ENCODE measurements at regions not wholly inside any gene's neighbourhood (a gene's known extent, or its start where the extent isn't known, plus 50 kb on each side); places are given as distances from the start of the nearest gene placed in this dataset. TPM values are rescaled to one million over a fixed set of nuclear protein-coding genes. Genes with fewer than 3 reads are reported as not detected.
"Not testable (repeated sequence)": the region's sequence is repeated elsewhere in the genome, so short reads cannot be mapped to it uniquely, and the experiment has no call there.

DNA sequence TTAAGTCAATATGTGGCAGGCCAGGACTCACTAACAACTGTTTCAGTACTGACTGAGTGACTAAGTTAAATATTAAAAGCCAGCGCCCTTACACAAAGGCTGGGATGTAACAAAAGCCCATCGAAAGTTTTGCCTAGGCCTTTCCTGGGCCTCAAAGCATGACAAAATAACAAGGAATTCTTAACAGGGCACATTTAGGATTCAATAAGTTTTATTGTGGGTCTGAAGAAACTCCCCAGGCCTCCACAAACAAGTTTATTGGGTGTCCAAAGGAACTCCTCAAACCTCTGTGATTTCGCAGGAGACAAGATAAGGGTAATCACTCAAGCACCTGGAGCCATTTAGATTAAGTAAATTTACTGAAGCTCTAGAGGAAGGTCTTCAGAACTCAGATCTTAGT lies 130.7 kb upstream of the SGCG start:
- no peak for DNase-seq (ENCODE audit: low spot score)

DNA sequence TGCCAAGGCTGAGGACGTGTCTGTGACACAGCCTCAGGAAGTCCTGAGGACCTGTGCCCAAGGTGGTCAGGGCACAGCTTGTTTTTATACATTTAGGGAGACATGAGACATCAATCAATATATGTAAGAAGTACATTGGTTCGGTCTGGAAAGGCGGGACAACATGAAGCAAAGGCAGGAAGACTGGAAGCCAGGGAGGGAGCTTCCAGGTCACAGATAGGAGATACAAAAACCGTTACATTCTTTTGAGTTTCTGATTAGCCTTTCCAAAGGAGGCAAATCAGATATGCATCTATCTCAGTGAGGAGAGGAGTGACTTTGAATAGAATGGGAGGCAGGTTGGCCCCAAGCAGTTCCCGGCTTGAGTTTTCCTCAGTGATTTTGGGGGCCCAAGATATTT lies 127.1 kb upstream of the SGCG start:
- DNase-seq (ENCODE audit: low spot score): not testable (repeated sequence)

DNA sequence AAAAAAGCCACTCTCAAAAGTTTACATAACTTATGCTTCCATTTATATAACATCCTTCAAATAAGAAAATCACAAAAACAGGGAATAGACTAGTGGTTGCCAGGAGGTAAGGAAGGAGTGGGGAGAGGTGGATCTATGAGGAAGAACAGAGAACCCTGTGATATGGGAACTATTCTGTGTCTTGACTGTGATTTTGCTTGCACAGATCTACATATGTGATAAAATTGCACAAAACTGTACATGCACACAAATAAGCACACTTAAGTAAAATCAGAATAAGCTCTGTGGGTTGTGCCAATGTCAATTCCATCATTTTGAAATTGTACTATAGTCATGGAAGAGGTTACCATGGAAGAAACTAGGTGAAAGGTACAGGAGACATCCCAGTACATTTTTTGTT lies 121.6 kb upstream of the SGCG start:
- DNase-seq (ENCODE audit: low spot score): no peak

DNA sequence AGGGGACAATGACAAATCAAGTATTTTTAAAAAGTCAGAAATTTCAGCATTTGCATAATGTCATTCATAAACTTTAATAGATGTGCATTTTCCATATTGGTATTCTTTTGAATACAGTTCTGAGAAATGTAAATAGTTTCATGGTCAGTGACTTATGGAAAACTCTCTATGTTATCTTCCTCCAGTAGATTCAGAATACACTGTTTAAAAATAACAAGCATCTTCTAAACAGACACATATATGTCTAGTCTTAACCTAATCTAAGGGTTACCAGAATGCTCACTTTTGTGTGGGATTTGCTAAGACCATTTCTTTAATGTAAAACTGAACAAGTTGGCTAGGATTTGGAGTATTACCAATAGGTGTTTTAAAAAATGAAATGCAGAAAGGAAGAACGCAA lies 119.8 kb upstream of the SGCG start:
- no peak for DNase-seq (ENCODE audit: low spot score)

DNA sequence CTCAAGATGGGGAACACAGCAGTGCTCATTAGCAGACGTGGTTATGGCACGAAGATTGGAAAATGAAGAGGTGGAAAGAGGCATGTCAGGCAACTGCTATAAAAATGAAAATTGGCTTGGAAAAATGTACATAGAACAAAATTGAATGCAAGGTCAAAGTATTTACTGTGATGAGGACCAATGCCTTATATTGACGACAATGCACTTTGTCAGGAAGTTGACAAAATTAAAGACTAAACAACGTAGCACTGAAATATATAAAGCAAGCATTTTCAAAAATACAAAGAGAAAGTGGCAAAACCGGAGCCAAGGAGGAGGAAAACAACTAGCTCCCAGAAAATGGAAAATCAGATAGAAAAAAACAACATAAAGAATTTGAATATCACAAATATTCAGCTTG lies 113.7 kb upstream of the SGCG start:
- DNase-seq (ENCODE audit: low spot score): no peak

DNA sequence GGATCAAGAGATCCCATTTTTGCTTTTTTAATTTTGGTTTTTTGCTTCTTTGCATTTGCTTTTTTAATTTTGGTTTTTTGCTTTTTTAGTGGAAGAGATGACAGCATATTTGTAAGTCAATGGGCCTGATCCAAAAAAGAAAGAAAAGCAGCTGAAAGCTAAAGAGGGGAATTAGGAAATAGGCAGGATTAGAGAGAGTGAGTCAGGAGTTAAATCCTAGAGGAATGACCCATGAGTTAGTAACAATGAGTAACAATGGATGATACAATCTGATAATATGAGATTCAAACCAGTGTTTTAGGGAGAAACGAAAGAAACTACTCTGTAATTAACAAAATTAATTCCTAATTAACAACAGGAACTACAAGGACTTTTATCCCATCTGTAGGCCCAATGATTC lies 111.2 kb upstream of the SGCG start:
- no peak for DNase-seq (ENCODE audit: low spot score)

DNA sequence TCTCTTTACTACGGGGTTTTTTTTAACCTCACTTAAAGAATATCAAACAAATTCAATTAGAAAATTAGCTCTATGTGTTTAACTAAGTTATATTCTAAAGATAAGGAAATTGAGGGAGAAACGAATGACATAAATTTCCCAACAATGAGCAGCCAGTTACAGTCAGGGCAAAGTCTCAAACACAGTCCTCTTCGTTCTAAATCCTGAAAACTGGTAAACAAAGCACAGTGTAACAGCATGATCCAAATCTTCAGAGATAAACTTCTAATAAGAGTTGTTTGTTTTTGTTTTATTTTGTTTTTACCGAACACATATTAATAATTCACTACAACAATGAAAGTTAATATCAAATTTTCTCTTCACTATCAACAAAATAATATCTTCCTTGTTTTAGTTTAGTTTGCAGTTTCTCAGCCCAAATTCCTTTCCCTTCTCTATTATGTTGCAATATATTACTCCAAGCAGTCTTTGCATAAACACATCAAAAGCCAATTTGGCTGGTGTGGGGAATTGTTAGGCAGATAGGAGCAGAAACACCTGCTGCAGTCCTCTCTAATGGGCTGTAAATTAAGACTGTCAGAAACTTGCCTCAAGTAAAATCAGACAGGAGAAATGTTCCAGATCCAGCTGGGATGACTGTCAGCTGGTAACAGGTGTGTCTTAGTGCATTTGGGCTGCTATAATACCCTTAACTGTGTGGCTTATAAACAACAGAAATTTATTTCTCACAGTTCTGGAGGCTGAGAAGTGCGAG lies 106.5 kb upstream of the SGCG start:
- no peak for DNase-seq (ENCODE audit: low spot score)

DNA sequence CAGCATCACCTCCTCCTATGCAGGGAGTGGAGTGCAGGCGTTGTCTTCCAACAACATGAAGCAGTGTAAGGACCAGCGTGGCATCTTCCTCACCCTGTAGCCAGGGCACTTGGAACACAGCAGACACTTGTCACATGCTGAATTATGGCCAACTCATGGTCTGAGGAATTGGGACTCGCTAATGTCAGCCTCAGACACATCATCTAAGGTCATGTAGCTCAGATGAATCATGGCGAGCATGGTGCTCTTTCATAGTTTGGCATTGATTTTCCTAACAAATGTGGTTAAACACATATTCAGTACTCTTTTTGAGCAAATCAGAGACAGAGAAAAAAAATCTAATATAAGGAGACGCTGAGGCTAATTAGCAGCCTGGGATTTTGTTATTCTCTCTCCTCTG lies 99.6 kb upstream of the SGCG start:
- DNase-seq (ENCODE audit: low spot score): no peak

DNA sequence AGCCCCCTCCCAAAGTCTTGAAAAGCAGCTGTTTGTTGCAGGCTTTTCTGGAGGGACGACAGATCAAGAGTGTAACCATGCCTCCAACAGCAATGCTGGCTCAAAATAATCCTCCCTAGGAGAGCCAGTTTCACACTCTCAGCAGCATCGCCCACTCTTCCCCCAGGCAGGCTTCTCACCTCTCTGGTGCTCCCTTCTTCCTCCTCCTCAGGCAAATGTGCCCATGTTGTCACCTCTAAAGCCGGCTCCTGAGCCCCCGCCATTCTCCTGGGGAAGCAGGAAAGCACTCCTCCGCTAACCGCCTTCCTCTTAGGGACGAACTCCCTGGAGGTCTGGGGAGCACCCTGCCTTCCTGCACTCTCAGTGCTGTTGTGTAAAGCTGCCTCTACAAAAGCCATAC lies 98.9 kb upstream of the SGCG start:
- DNase-seq (ENCODE audit: low spot score): no peak

DNA sequence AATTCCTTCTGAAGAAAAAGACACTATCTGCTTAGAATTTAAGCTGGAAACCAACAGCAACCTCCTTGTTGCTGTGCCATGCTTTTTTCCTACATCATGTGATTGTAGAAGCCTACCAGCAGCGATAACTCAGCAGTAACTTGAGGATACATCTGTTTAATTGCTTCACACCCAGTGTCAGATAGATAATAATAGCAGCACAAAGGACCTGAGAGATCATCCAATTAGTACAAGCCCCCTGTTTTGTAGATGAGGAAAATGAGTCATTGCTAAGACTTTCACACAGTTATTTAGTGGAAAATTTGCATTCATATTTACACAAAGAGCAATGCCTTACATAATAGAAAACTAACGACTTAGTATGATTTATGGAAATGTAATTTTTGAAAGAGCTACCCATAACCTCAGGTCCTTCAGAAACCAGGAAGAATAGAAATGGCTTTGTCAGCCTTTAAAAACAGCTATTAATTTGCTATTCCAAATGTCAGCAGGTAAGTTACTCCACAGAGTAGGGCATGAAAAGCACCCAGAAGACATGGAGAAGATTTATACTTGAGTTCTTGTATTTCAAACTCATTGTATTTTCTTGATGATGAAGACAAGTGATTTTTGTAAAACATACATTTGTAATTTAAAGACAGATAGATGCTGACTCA lies 93.7 kb upstream of the SGCG start:
- no peak for DNase-seq (ENCODE audit: low spot score)

DNA sequence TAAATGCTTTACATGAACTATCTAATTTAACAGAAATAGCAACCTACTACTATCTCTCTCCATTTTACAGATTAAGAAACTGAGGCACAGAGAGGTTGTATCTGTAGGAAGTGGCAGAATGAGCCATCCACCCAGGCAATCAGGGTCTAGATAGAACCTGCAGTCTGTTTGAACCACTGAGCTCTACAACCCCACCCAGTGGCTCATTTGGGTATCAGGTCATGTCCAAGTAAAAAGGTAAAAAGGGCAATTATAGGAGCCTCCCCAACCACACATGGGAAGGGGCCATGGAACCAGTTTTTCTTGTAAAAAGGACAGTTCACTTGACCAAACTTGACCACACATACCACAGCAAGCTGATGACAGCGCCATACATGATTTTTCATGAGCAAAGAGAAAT lies 92.9 kb upstream of the SGCG start:
- DNase-seq (ENCODE audit: low spot score): peak; percentile 63

DNA sequence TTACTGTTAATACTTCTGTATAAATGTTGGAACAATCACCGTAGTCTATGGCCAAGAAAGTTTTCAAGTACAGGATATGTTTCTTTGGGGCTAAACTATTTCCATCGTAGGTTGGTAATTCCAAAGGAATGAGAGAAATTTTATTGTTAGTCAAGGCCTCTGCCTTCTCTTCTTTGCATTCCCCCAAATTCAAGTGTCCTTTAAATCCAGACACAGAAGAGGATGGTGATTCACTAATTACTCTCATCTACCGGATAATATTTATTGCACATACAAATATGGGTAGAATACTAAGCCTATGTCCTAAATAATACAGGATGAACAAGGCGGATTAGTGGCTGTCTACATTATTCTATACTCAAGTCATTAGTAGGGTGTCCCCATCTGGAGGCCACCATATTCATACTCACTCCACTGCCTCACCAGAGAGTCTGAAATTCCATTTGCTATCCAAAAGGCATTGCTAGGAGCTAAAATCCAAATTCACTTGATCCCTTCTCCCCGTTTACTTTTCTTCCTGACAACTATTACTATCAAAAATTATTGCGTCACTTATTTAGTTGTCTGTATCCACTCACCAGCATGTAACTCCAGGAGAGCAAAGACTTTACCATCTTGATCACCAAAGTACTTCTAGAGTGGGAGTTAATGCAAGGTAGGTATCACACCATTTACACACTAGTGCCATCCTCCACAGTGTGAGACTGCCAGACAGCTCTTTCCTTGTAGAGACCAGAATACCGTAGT lies 82.4 kb upstream of the SGCG start:
- no peak for DNase-seq (ENCODE audit: low spot score)

DNA sequence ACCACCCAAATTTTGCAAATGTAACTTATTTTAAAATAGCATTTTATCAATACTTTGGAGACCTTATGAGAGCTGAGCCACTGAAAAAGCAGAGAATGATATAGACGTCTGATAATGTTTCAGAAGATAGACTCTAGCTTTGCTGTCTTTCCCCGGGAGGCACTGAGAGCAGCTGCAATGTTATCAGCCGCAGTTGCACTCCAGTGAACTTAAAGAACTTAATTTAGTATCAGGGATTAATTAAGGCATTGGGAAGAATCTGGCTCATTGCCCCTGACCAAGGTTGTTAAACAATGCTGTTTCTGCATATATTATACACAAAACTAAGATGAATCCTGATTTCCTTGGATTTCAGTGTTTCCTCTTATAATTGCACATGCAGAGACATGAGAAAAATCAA lies 75.7 kb upstream of the SGCG start:
- DNase-seq (ENCODE audit: low spot score): no peak

DNA sequence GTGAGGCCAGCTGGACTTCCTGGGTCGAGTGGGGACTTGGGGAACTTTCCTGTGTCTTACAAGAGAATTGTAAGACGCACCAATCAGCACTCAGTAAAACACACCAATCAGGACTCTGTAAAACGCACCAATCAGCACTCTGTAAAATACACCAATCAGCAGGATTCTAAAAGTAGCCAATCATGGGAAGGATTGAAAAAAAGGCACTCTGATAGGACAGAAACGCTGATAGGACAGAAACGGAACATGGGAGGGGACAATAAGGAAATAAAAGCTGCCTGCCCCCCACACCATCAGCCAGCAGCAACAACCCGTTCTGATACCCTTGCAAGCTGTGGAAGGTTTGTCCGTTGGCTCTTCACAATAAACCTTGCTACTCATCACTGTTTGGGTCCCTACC lies 73.1 kb upstream of the SGCG start:
- DNase-seq (ENCODE audit: low spot score): no peak

DNA sequence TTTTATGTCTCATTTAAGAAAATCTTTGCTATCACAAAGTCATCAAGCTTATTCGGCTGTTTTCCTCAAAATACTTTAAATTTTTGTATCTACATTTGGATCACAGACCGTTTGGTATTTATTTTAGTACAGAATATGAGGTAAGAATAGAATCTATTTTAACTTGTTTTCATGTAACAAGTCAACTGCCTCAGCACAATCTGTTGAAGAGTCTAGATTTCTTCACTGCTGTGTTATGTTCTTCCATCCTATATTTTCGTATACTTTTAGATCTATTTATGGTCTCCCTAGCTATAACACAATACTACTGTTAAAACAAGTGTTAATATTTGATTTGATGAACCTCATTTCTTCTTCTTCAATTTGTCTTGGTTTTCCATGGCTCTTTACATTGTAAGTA lies 61.6 kb upstream of the SGCG start:
- no peak for DNase-seq (ENCODE audit: low spot score)

DNA sequence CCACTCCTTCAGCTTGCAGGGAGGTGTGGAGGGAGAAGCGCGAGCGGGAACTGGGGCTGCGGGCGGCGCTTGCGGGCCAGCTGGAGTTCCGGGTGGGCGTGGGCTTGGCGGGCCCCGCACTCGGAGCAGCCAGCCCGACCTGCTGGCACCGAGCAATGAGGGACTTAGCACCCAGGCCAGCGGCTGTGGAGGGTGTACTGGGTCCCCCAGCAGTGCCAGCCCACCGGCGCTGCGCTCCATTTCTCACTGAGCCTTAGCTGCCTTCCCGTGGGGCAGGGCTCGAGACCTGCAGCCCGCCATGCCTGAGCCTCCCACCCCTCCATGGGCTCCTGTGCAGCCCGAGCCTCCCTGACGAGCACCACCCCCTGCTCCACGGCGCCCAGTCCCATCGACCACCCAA lies 53.2 kb upstream of the SGCG start:
- DNase-seq (ENCODE audit: low spot score): not testable (repeated sequence)

DNA sequence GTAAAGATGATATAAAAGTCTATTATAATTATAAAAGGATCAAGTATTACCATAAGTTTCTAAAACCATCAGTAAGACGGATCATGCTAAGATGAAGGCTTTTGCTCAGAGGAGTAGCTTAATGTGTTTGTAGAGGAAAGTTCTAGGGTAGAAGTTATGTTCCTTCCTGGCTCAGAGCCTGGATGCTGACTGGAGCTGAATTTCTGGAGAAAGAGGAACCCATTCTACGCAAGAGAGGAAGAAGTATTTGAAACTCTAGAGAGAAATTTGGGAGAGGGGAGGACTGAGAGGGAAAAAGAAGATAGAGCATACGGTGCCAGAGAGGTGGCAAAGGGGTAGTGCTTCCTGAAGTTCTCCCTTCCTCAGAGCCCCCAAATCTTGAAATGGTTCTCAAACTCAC lies 51.4 kb upstream of the SGCG start:
- DNase-seq (ENCODE audit: low spot score): no peak

Small RNA genes lying in the stretch of these regions (small RNA-seq; reads per million reads assigned to genes)
- gene MTND3P1 (not detected), gene RF00049 (not detected)
